Left lobe of liver (tissue), 2 donors: ENCODE measurements at regions not wholly inside any gene's neighbourhood (a gene's known extent, or its start where the extent isn't known, plus 50 kb on each side); places are given as distances from the start of the nearest gene placed in this dataset.
"Not testable (repeated sequence)": the region's sequence is repeated elsewhere in the genome, so short reads cannot be mapped to it uniquely, and the experiment has no call there.

Experiments
- ATAC-seq: fragments of 200-7000 bp; cut with Tn5 transposase; one replicate; pipeline ENCODE4 v1.9.1; 2020; ENCODE audit warnings: mild to moderate bottlenecking, moderate library complexity
- DNase-seq: peaks from one replicate; pipeline ENCODE4 v3.0.0-alpha.2; 2020; ENCODE audit warnings: low spot score
- donor health status: DM: no; HTN: no; CAD: no; lungs with moderate emphysema.
- donor health status: DM: no; HTN: yes; CAD: no.

GRCh38 chr5:7073666-7074065, 322.3 kb upstream of the ADCY2 start:
- DNase-seq: no peak
- ATAC-seq: no peak

GRCh38 chr5:7074176-7074575, 321.8 kb upstream of the ADCY2 start:
- DNase-seq: no peak
- no peak for ATAC-seq

GRCh38 chr5:7075470-7075869, 320.5 kb upstream of the ADCY2 start:
- DNase-seq: no peak
- no peak for ATAC-seq

GRCh38 chr5:7078101-7078500, 317.8 kb upstream of the ADCY2 start:
- no peak for ATAC-seq
- no peak for DNase-seq

GRCh38 chr5:7078901-7079300, 317.0 kb upstream of the ADCY2 start:
- DNase-seq: no peak
- ATAC-seq: peak; percentile 62

- DNase-seq (no peak), ATAC-seq (peak; percentile 65)
Observed at GRCh38 chr5:7080501-7080900, 315.4 kb upstream of the ADCY2 start.

- DNase-seq (no peak), ATAC-seq (no peak)
Observed at GRCh38 chr5:7087719-7088297, 308.1 kb upstream of the ADCY2 start.

- DNase-seq: no peak
- no peak for ATAC-seq
Observed at GRCh38 chr5:7088849-7089248, 307.1 kb upstream of the ADCY2 start.

GRCh38 chr5:7094626-7095025, 301.3 kb upstream of the ADCY2 start:
- ATAC-seq (peak; percentile 53), DNase-seq (no peak)

GRCh38 chr5:7096294-7096693, 299.6 kb upstream of the ADCY2 start:
- ATAC-seq (no peak), DNase-seq (no peak)

- ATAC-seq (no peak), DNase-seq (no peak)
Observed at GRCh38 chr5:7105358-7105757, 290.6 kb upstream of the ADCY2 start.

- no peak for ATAC-seq
Observed at GRCh38 chr5:7117961-7118360, 278.0 kb upstream of the ADCY2 start.

GRCh38 chr5:7131680-7132079, 264.3 kb upstream of the ADCY2 start:
- DNase-seq (no peak), ATAC-seq (no peak)

More at GRCh38 chr5:7117961-7118360, 278.0 kb upstream of the ADCY2 start:
- DNase-seq: no peak

GRCh38 chr5:7146886-7147285, 249.1 kb upstream of the ADCY2 start:
- DNase-seq (no peak), ATAC-seq (no peak)

- DNase-seq: no peak
- no peak for ATAC-seq
Observed at GRCh38 chr5:7157083-7157482, 238.9 kb upstream of the ADCY2 start.

- no peak for ATAC-seq
- DNase-seq: no peak
Observed at GRCh38 chr5:7169240-7169878, 226.6 kb upstream of the ADCY2 start.

- ATAC-seq, DNase-seq: not testable (repeated sequence)
Observed at GRCh38 chr5:7170785-7171184, 225.2 kb upstream of the ADCY2 start.

- ATAC-seq (no peak), DNase-seq (no peak)
Observed at GRCh38 chr5:7179364-7179763, 216.6 kb upstream of the ADCY2 start.

- DNase-seq: peak; percentile 45
- ATAC-seq: peak; percentile 99
Observed at GRCh38 chr5:7181841-7182240, 214.1 kb upstream of the ADCY2 start.

- ATAC-seq (no peak), DNase-seq (no peak)
Observed at GRCh38 chr5:7185742-7186141, 210.2 kb upstream of the ADCY2 start.

GRCh38 chr5:7186818-7187217, 209.1 kb upstream of the ADCY2 start:
- ATAC-seq (no peak), DNase-seq (no peak)

GRCh38 chr5:7190712-7191250, 205.2 kb upstream of the ADCY2 start:
- DNase-seq (no peak), ATAC-seq (no peak)

- DNase-seq (no peak), ATAC-seq (no peak)
Observed at GRCh38 chr5:7192016-7192415, 203.9 kb upstream of the ADCY2 start.
